HEK293T (cell line): ENCODE measurements at regions not wholly inside any gene's neighbourhood (a gene's known extent, or its start where the extent isn't known, plus 50 kb on each side); places are given as distances from the start of the nearest gene placed in this dataset.
A peak's percentile ranks its signal among the peaks of the same experiment; 100 is the strongest.

ENCODE experiments used
- CTCF ChIA-PET: fragments of 350-600 bp; formaldehyde crosslinking; extraction: SDS; loops from one replicate; lab custom pipeline; 2021; ENCODE audit warnings: antibody characterized with exemption, inconsistent platforms; lab: Yijun Ruan, JAX
- POLR2A ChIA-PET: fragments of 350-600 bp; formaldehyde crosslinking; extraction: SDS; loops from one replicate; lab custom pipeline; 2020; ENCODE audit warnings: antibody characterized with exemption, inconsistent platforms; lab: Yijun Ruan, JAX
- DNase-seq: peaks from one replicate; pipeline ENCODE4 v3.0.0; 2012; ENCODE audit warnings: mixed read lengths; ENCODE audit errors: extremely low spot score
- ARNT ChIP-seq: fragments of 450-650 bp; IDR thresholded peaks from 2 replicates; pipeline ENCODE4 v1.6.1; 2017; ENCODE audit warnings: mild to moderate bottlenecking
- BHLHE40 ChIP-seq: fragments of 450-650 bp; IDR thresholded peaks from 2 replicates; pipeline ENCODE4 v1.6.1; 2016; ENCODE audit warnings: mild to moderate bottlenecking, moderate library complexity, borderline replicate concordance
- CTBP1 ChIP-seq: fragments of 450-650 bp; IDR thresholded peaks from 2 replicates; pipeline ENCODE4 v1.6.1; 2016; ENCODE audit warnings: borderline replicate concordance
- ELF4 ChIP-seq: fragments of 450-650 bp; IDR thresholded peaks from 2 replicates; pipeline ENCODE4 v1.6.1; 2017; ENCODE audit warnings: antibody characterized with exemption
- FOXA1 ChIP-seq: fragments of 450-650 bp; IDR thresholded peaks from 2 replicates; pipeline ENCODE4 v1.6.1; 2016; ENCODE audit warnings: mild to moderate bottlenecking
- FOXK2 ChIP-seq: fragments of 450-650 bp; IDR thresholded peaks from 2 replicates; pipeline ENCODE4 v1.6.1; 2016; ENCODE audit warnings: mild to moderate bottlenecking
- FOXM1 ChIP-seq: fragments of 450-650 bp; IDR thresholded peaks from 2 replicates; pipeline ENCODE4 v1.6.1; 2017; ENCODE audit warnings: mild to moderate bottlenecking, borderline replicate concordance
- HDGF ChIP-seq: fragments of 450-650 bp; IDR thresholded peaks from 2 replicates; pipeline ENCODE4 v1.6.1; 2017; ENCODE audit warnings: antibody characterized with exemption, borderline replicate concordance
- L3MBTL2 ChIP-seq: fragments of 450-650 bp; conservative IDR thresholded peaks from 2 replicates; pipeline ENCODE4 v1.6.1; 2016; ENCODE audit warnings: mild to moderate bottlenecking
- LEF1 ChIP-seq: fragments of 450-650 bp; IDR thresholded peaks from 2 replicates; pipeline ENCODE4 v1.6.1; 2017; ENCODE audit warnings: mild to moderate bottlenecking, borderline replicate concordance
- NFRKB ChIP-seq: fragments of 450-650 bp; IDR thresholded peaks from 2 replicates; pipeline ENCODE4 v1.6.1; 2016; ENCODE audit warnings: mild to moderate bottlenecking, moderate library complexity
- PKNOX1 ChIP-seq: fragments of 450-650 bp; IDR thresholded peaks from 2 replicates; pipeline ENCODE4 v1.6.1; 2016
- SP1 ChIP-seq: fragments of 450-650 bp; IDR thresholded peaks from 2 replicates; pipeline ENCODE4 v1.6.1; 2017
- SUZ12 ChIP-seq: fragments of 450-650 bp; IDR thresholded peaks from 2 replicates; pipeline ENCODE4 v1.6.1; 2016; ENCODE audit warnings: mild to moderate bottlenecking
- TARDBP ChIP-seq: fragments of 450-650 bp; IDR thresholded peaks from 2 replicates; pipeline ENCODE4 v1.6.1; 2016
- ZNF384 ChIP-seq: fragments of 450-650 bp; IDR thresholded peaks from 2 replicates; pipeline ENCODE4 v1.6.1; 2016

- ChIA-PET CTCF (interaction anchor here (1.3 kb wide), 1 partner anchor 10 kb away, joined by 4 read pairs; no protein-coding TSS in a partner anchor), POLR2A (no interaction called here)
- TF ChIP-seq PKNOX1 (peak; percentile 41), HDGF (no peak)
- no peak for DNase-seq
Measured at GRCh38 chr11:32307471-32307870, 127.9 kb downstream of the WT1 start.

- ChIA-PET CTCF (interaction anchor here (1.1 to 1.3 kb wide), 2 partner anchors 10 to 17 kb away, joined by 3 to 4 read pairs; no protein-coding TSS in a partner anchor), POLR2A (no interaction called here)
- DNase-seq = no peak
- TF ChIP-seq SP1 (no peak), FOXM1 (no peak), ARNT (no peak), PKNOX1 (no peak), LEF1 (no peak), ELF4 (no peak), ZNF384 (no peak)
Measured at GRCh38 chr11:32307913-32308312, 127.4 kb downstream of the WT1 start.

GRCh38 chr11:32309530-32310213 is 125.7 kb downstream of the WT1 start:
- CTCF ChIA-PET = no interaction called here
- POLR2A ChIA-PET = no interaction called here
- DNase-seq = peak; percentile 33
- no peak for TF ChIP-seq NFRKB
- TF ChIP-seq ZNF384 = no peak
- no peak for TF ChIP-seq BHLHE40
- no peak for TF ChIP-seq CTBP1
- TF ChIP-seq LEF1 = no peak
- TF ChIP-seq SP1 = no peak
- peak; percentile 71 for TF ChIP-seq PKNOX1
- TF ChIP-seq TARDBP = no peak

- POLR2A ChIA-PET = no interaction called here
- TF ChIP-seq BHLHE40 (no peak), NFRKB (no peak), SP1 (no peak), CTBP1 (no peak), ZNF384 (no peak), PKNOX1 (no peak), FOXA1 (no peak), FOXM1 (no peak), L3MBTL2 (no peak), HDGF (no peak), ARNT (no peak), FOXK2 (no peak), ELF4 (no peak), SUZ12 (no peak), TARDBP (no peak), LEF1 (no peak)
- CTCF ChIA-PET = no interaction called here
- DNase-seq = no peak
Measured at GRCh38 chr11:32310214-32310601, 125.1 kb downstream of the WT1 start.

- no peak for TF ChIP-seq PKNOX1
- no peak for TF ChIP-seq L3MBTL2
- no peak for TF ChIP-seq SUZ12
- TF ChIP-seq BHLHE40 = no peak
- TF ChIP-seq ELF4 = no peak
- TF ChIP-seq ARNT = no peak
- TF ChIP-seq FOXK2 = no peak
- no peak for TF ChIP-seq NFRKB
- no peak for TF ChIP-seq ZNF384
- TF ChIP-seq FOXM1 = no peak
- no peak for TF ChIP-seq LEF1
- TF ChIP-seq CTBP1 = no peak
- TF ChIP-seq TARDBP = no peak
- no peak for TF ChIP-seq HDGF
- no peak for TF ChIP-seq FOXA1
- no peak for TF ChIP-seq SP1
- no peak for DNase-seq
- ChIA-PET CTCF (interaction anchor here (0.9 to 1.4 kb wide), 2 partner anchors 9 to 12 kb away, joined by 4 to 5 read pairs; no protein-coding TSS in a partner anchor), POLR2A (interaction anchor here (1.0 kb wide), 1 partner anchor 9 kb away, joined by 3 read pairs; no protein-coding TSS in a partner anchor)
Measured at GRCh38 chr11:32311346-32312065, 123.8 kb downstream of the WT1 start.
